GM18520 (cell line): ENCODE measurements at regions not wholly inside any gene's neighbourhood (a gene's known extent, or its start where the extent isn't known, plus 50 kb on each side); places are given as distances from the start of the nearest gene placed in this dataset.

ENCODE experiments used
- ATAC-seq: cut with Tn5 transposase; IDR thresholded peaks from one replicate; pipeline ENCODE4 v1.9.1; 2021; ENCODE audit not compliant: unreplicated experiment

GRCh38 chr2:217418090-217418489 is 558.2 kb upstream of the TNP1 start:
- ATAC-seq, result no peak

DNA sequence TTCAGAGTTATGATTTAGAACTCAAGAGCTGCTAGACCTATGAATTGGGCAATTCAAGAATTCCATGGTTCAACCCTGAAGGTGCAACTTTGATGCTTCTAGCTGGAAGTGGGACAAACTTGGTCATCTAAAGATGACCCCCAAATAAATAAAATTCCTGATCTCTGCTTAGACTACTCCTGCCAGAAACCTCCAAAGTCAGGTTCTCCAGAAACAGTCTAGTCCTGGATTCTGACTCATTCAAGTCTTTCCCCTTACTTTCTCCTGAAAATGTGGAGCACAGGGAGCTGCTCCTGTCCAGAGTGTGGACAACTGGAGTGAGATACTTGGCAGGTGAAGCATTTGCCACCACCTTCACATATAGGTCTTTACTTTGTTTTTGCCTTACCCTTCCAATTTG is 557.7 kb upstream of the TNP1 start:
- no peak for ATAC-seq

GRCh38 chr2:217415316-217415715 is 555.5 kb upstream of the TNP1 start:
- no peak for ATAC-seq

DNA sequence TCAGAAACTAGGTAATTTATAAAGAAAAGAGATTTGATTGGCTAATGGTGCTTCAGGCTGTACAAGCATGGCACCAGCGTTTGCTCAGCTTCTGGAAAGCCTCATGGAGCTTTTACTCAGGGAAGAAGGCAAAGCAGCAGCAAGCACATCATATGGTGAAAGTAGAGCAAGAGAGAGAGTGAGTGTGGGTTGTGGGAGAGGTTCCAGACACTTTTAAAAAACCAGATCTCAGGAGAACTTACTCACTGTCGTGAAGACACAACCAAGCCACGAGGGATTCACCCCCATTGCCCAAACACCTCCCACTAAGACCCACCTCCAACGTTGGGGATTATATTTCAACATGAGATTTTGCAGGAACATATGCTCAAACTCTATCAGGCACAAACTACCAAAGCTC is 554.6 kb upstream of the TNP1 start:
- ATAC-seq, result no peak

GRCh38 chr2:217413193-217413592 is 553.3 kb upstream of the TNP1 start:
- no peak for ATAC-seq

- ATAC-seq, result no peak
Observed at GRCh38 chr2:217412721-217413120, 552.9 kb upstream of the TNP1 start.

GRCh38 chr2:217412277-217412676 is 552.4 kb upstream of the TNP1 start:
- no peak for ATAC-seq

DNA sequence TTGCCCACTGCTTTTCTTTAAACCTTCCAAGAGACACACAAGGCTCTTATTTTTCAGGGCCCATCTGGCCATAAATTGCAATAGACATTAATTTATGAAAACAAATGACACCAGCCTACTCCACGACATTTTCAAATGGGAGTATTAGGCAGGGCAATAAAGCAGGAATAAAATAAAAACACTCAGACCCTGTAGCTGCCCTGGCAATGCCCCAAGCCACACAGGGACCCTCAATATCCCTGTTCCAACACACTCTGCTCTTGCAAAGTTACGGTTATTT is 550.8 kb upstream of the TNP1 start:
- ATAC-seq, result no peak

DNA sequence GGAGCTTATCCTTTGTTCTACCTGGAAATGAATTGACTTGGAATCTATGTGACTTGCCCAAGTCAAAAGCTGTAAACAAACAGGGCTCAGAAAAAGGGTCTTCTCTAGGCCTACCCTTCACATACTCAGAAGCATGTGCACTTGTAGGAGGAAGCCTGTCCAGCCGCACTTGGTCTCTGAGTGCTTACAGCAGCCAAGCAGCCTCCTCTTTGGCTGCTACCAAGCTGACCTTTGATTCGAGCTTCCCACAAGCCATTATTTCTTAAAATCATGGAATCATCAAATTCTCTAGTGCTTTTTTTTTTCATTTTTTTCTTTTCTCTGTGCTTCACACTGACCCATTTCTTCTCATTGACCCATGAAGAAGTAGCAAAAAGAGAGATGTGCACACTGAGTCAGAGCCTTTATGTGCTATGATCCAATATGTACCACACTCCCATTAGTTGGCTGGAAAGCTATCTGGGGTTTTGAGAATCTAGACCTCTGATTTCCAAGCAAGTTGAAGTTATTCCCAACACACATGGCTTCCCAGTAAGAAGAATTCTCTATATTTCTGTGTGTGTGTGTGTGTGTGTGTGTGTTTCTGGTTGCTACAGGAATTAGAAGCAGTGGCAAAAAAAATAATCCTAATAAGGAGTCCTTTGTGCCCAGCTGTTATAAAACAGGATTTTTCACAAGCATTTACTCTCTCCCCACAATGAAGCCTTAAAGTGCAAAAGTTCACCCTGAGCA is 550.3 kb upstream of the TNP1 start:
- no peak for ATAC-seq

DNA sequence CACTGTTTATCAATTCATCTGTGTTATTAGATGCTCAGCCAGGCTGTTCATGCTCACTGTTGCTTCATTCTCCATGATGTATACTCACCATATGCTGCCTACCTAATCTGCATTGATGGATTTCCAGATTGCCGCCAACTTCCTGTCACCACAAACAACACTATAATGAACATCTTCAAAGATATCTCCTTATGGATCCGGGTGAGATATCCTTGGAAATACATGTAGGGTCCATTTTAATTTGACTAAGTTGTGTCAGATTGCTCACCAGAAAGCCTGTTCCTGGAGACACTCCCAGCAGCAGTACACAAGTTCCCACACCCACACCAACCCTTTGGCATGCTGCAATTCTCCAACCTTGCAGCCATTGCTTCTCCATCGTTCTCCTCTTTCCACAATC is 547.5 kb upstream of the TNP1 start:
- ATAC-seq, result no peak

GRCh38 chr2:217404236-217404760 is 544.4 kb upstream of the TNP1 start:
- no peak for ATAC-seq

DNA sequence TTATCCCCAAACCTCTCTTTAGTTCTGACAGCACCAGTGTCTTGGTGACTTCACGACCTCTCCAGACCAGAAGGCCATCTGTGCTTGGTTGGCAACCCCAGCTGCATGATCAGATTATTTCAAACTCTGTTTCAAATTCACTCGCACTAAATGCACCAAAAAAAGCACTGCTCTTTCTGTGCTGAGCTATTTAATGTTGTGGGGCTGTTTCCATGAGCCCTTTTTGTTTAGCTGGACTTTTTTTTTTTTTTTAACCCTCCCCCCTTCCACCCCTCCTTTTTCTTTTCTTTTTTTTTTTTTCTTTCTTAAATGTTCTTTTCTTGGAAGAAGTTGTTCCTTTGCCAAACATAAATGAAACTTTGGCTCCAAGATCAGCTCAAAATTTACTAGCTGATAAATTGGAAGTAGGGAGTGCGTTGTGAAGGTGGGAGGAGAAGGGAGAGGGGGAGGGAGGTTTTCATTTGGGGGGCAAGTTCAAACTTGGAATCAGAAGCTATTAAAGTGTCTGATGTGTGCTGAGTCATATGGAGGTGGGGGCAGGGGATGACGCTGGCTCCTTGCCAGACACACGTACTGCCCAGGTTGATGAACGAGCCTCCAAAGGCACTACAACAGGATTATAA is 543.0 kb upstream of the TNP1 start:
- ATAC-seq, result no peak

GRCh38 chr2:217402144-217402543 is 542.3 kb upstream of the TNP1 start:
- no peak for ATAC-seq

DNA sequence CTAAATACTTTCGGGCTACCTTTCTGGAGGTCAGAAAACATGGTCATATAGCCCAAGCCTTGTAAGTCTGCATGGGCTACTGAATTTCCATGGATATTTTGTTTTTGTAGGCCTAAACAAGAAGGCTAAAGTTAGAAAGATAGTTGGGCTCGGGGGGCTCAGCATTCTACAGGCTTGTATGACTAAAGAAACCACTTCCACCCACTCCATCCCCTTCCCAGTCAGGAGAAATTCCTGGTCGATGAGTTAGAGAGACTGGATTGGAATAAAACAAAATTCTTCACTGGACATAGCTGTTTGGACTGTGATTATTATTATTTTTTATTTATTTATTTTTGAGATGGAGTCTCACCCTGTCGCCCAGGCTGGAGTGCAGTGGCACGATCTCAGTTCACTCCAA is 539.4 kb upstream of the TNP1 start:
- ATAC-seq, result no peak

DNA sequence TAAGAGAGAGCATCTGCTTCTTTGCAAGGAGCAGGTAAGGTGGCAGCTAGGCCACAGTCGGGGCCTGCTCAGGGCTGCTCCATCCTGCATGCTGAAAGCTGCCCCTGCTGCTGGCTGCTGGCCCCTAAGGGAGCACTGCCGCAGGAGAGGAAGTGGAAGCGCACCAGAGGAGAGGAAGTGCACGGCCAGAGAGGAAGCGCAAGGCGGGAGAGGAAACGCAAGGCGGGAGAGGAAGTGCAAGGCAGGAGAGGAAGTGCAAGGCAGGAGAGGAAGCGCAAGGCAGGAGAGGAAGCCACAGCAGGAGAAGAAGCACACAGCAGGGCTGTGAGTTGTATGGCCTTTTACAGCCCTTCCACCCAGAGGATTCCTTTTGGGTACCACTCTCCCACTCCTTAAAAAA is 539.0 kb upstream of the TNP1 start:
- ATAC-seq, result no peak

- no peak for ATAC-seq
Observed at GRCh38 chr2:217398101-217398500, 538.2 kb upstream of the TNP1 start.

- ATAC-seq, result no peak
Observed at GRCh38 chr2:217396586-217396985, 536.7 kb upstream of the TNP1 start.

- no peak for ATAC-seq
Observed at GRCh38 chr2:217396165-217396564, 536.3 kb upstream of the TNP1 start.

DNA sequence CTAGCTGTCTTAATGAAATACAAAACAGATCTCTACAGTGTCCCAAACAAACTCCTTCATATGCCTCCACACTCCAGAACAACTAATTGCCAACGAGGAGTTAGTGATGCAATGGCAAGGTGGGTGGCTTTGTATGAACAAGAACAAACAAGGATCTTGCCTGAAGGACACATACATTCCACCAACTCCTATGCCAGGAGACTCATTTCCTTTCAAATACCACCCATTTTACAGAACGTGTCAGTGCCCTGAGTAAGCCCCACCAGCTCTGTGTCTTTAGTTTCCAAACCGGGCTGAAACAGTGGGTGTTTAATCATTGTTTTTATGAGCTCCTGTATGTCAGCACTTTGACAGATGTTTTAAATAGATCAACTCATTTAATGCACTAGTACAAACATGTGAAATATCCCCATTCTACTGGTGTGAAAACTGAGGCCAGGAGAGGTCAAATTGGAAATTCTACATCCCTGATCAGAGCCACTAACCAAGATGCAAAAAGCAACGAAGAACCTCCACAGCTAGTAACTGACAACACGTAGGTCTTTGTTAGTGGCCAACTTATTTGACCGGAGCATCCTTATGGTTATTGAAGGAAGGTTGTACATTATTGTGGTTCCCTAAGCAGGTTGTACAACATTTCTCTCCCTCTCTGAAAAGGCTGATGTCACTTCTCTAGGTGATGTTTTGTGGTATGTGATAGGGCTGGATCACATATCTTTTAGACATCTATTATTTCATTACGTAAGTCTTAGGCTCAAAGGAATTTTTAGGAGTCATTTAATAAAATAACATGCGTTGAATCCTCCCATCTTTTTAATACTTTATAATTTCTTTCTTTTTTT is 534.9 kb upstream of the TNP1 start:
- ATAC-seq, result no peak

- ATAC-seq, result no peak
Observed at GRCh38 chr2:217393585-217394032, 533.7 kb upstream of the TNP1 start.

GRCh38 chr2:217392930-217393584 is 533.2 kb upstream of the TNP1 start:
- ATAC-seq, result no peak
